ENCODE measurements at regions not wholly inside any gene's neighbourhood (a gene's known extent, or its start where the extent isn't known, plus 50 kb on each side); places are given as distances from the start of the nearest gene placed in this dataset.
"Not testable (repeated sequence)": the region's sequence is repeated elsewhere in the genome, so short reads cannot be mapped to it uniquely, and the experiment has no call there.

- Histone ChIP-seq H3K36me3 (no peaks in the 10 kb centered on the region), H3K9me3 (replicated peaks) (no peaks in the 10 kb centered on the region), H3K27ac (replicated peaks) (no peak overlapping the region), H3K4me3 (no peak overlapping the region), H3K27me3 (ENCODE audit: low read depth) (no peaks in the 10 kb centered on the region), H3K4me1 (peaks cover 7% of the 10 kb centered on the region)
- no peak for TF ChIP-seq CTCF (IDR thresholded peaks at IDR 0.05; ENCODE audit: borderline replicate concordance)
- intact Hi-C loops (cut with micrococcal nuclease), result no loop called here
- DNase-seq, result no peak
Measured at GRCh38 chr2:138249207-138249606, 252.4 kb upstream of the SPOPL start.

GRCh38 chr2:138250843-138251320 lies 250.7 kb upstream of the SPOPL start:
- H3K4me1 ChIP-seq; H3K4me3 ChIP-seq; DNase-seq; H3K9me3 ChIP-seq (replicated peaks); H3K36me3 ChIP-seq; H3K27me3 ChIP-seq (ENCODE audit: low read depth); H3K27ac ChIP-seq (replicated peaks); intact Hi-C loops (cut with micrococcal nuclease): not testable (repeated sequence)

GRCh38 chr2:138252587-138252986 lies 249.0 kb upstream of the SPOPL start:
- Histone ChIP-seq H3K4me1 (no peaks in the 10 kb centered on the region), H3K4me3 (no peak overlapping the region), H3K27ac (replicated peaks) (no peak overlapping the region), H3K9me3 (replicated peaks) (peaks cover 7% of the 10 kb centered on the region), H3K36me3 (no peaks in the 10 kb centered on the region), H3K27me3 (ENCODE audit: low read depth) (no peaks in the 10 kb centered on the region)
- DNase-seq, result no peak
- intact Hi-C loops (cut with micrococcal nuclease), result no loop called here
- no peak for TF ChIP-seq CTCF (IDR thresholded peaks at IDR 0.05; ENCODE audit: borderline replicate concordance)

- H3K36me3 ChIP-seq, result no peaks in the 10 kb centered on the region
- no peak for DNase-seq
- H3K4me3 ChIP-seq, result no peak overlapping the region
- H3K27ac ChIP-seq (replicated peaks), result no peak overlapping the region
- no peaks in the 10 kb centered on the region for H3K27me3 ChIP-seq (ENCODE audit: low read depth)
- no peak for TF ChIP-seq CTCF (IDR thresholded peaks at IDR 0.05; ENCODE audit: borderline replicate concordance)
- no peaks in the 10 kb centered on the region for H3K4me1 ChIP-seq
- peaks cover 18% of the 10 kb centered on the region for H3K9me3 ChIP-seq (replicated peaks)
- intact Hi-C loops (cut with micrococcal nuclease), result no loop called here
Measured at GRCh38 chr2:138255670-138256069, 245.9 kb upstream of the SPOPL start.

GRCh38 chr2:138267161-138267901 lies 234.2 kb upstream of the SPOPL start:
- intact Hi-C loops (cut with micrococcal nuclease), result no loop called here

More at GRCh38 chr2:138267161-138267901, 234.2 kb upstream of the SPOPL start:
- Histone ChIP-seq H3K9me3 (replicated peaks) (peaks cover 16% of the 10 kb centered on the region), H3K27ac (replicated peaks) (no peak overlapping the region), H3K4me3 (no peak overlapping the region), H3K27me3 (ENCODE audit: low read depth) (no peaks in the 10 kb centered on the region), H3K4me1 (no peaks in the 10 kb centered on the region), H3K36me3 (no peaks in the 10 kb centered on the region)
- TF ChIP-seq CTCF (IDR thresholded peaks at IDR 0.05; ENCODE audit: borderline replicate concordance), result no peak
- DNase-seq, result no peak

Measured in left ventricle myocardium inferior (tissue), 1 donor.